ENCODE measurements at regions not wholly inside any gene's neighbourhood (a gene's known extent, or its start where the extent isn't known, plus 50 kb on each side); places are given as distances from the start of the nearest gene placed in this dataset.

DNA sequence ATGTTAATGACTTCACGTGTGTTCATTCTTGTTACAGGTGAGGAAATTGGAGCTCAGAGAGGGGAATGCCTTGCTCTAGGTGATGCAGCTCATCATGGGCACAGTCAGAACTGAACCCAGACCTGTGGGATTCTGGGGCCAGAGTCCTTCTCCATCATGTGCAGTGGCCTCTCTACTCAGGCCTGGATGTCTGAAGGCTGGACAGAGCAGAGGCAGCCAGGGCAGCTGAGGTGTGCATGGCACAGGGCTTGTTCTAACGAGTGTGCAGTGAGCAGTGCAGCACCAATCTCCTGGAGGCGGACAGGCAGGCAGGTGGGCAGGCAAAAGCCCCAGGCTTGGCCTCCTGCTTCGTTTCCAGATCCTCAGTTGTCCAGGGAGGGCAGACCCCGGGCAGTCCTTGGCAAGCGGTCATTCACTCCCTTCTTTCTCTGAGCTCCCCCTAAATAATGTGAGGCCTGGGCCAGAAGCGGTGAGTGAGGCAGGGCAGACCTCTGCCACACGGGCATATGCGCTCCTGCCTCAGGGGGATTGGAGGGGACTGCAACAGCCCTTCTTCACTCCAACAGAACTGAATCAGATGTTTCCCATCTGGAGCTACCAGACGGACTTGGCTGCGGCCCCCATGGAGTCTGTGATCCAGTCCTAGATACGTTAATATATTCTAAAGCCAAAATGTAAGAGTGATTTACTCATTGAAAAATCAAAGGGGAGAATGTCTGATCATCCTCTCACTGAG, 68.7 kb upstream of the FSTL4 start:
- H3K36me3 Mint-ChIP-seq (ENCODE audit: insufficient read depth in 1 of 3, low read depth in 3 of 3) = peaks cover 0 to 2% (median 0%) of the 10 kb centered on the region in 3 experiments; a peak in 1 of 7 replicates
- TF ChIP-seq, protein P1, sequence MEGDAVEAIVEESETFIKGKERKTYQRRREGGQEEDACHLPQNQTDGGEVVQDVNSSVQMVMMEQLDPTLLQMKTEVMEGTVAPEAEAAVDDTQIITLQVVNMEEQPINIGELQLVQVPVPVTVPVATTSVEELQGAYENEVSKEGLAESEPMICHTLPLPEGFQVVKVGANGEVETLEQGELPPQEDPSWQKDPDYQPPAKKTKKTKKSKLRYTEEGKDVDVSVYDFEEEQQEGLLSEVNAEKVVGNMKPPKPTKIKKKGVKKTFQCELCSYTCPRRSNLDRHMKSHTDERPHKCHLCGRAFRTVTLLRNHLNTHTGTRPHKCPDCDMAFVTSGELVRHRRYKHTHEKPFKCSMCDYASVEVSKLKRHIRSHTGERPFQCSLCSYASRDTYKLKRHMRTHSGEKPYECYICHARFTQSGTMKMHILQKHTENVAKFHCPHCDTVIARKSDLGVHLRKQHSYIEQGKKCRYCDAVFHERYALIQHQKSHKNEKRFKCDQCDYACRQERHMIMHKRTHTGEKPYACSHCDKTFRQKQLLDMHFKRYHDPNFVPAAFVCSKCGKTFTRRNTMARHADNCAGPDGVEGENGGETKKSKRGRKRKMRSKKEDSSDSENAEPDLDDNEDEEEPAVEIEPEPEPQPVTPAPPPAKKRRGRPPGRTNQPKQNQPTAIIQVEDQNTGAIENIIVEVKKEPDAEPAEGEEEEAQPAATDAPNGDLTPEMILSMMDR (conservative IDR thresholded peaks at IDR 0.05) = no peak
- Histone ChIP-seq H3K56ac (ENCODE audit: insufficient read length, low read depth, low read length) (no peak overlapping the region), H3K79me2 (ENCODE audit: insufficient read depth, low read length) (no peaks in the 10 kb centered on the region), H3K9ac (ENCODE audit: extremely low read depth, insufficient read length, low read length) (no peak overlapping the region), H2BK15ac (ENCODE audit: low read depth, low read length) (no peak overlapping the region), H2BK5ac (ENCODE audit: insufficient read length, low read length) (no peak overlapping the region), H3K9me3 (ENCODE audit: control insufficient read depth, low read depth, low read length) (no peaks in the 10 kb centered on the region), H2AK5ac (ENCODE audit: insufficient read length, low read length) (no peak overlapping the region), H2BK120ac (ENCODE audit: low read depth, low read length, poor library complexity, severe bottlenecking) (no peak overlapping the region), H2BK20ac (ENCODE audit: low read depth, low read length, poor library complexity, severe bottlenecking) (no peak overlapping the region), H3K4me2 (ENCODE audit: insufficient read depth, insufficient read length, low read length) (no peak overlapping the region), H3K27ac (ENCODE audit: insufficient read length, low read depth, low read length) (no peak overlapping the region), H3K27me3 (ENCODE audit: insufficient read depth, low read length) (no peaks in the 10 kb centered on the region), H4K20me1 (ENCODE audit: control insufficient read depth, insufficient read depth, insufficient read length) (peaks cover 3% of the 10 kb centered on the region), H3K4me1 (ENCODE audit: insufficient read depth, low read length) (no peaks in the 10 kb centered on the region), H3K23ac (ENCODE audit: insufficient read length, low read depth, low read length) (no peak overlapping the region), H3K4ac (ENCODE audit: low read depth, low read length) (no peak overlapping the region), H3K23me2 (ENCODE audit: insufficient read length, low read depth, low read length, poor library complexity, severe bottlenecking) (no peaks in the 10 kb centered on the region), H3K14ac (ENCODE audit: insufficient read depth, low read length) (no peak overlapping the region), H4K91ac (ENCODE audit: insufficient read length, low read depth, low read length) (no peak overlapping the region), H2BK12ac (ENCODE audit: insufficient read length, low read depth, low read length) (no peak overlapping the region), H4K8ac (replicated peaks; ENCODE audit: insufficient read length, low read depth, low read length) (no peak overlapping the region), H3K79me1 (ENCODE audit: insufficient read depth, low read depth, low read length, poor library complexity, severe bottlenecking) (no peaks in the 10 kb centered on the region), H2AFZ (ENCODE audit: low read length) (no peak overlapping the region), H3K18ac (ENCODE audit: insufficient read length, low read depth, low read length) (no peak overlapping the region), H4K5ac (ENCODE audit: insufficient read length, low read depth, low read length) (no peak overlapping the region), H3T11ph (ENCODE audit: low read length) (no peak overlapping the region)
- peak overlapping the region in 1 of 3 experiments; percentile 37; a peak in 1 of 7 replicates for H3K27ac Mint-ChIP-seq
- no CpG with 5 or more reads among the region's 12 CpGs for WGBS (ENCODE audit: extremely low coverage, insufficient read length, low lambda C conversion rate)
- H3K4me1 Mint-ChIP-seq = peaks cover 10 to 17% of the 10 kb centered on the region in 2 experiments
- H3K9me3 Mint-ChIP-seq = no peaks in the 10 kb centered on the region
- no peak overlapping the region for H3K4me3 Mint-ChIP-seq
- H3K27me3 Mint-ChIP-seq (ENCODE audit: low read depth) = peaks cover 4% of the 10 kb centered on the region; the same call in 1 of the 2 replicates
- peak; percentile 22 for DNase-seq
